ENCODE measurements at regions not wholly inside any gene's neighbourhood (a gene's known extent, or its start where the extent isn't known, plus 50 kb on each side); places are given as distances from the start of the nearest gene placed in this dataset.
"Not testable (repeated sequence)": the region's sequence is repeated elsewhere in the genome, so short reads cannot be mapped to it uniquely, and the experiment has no call there.

GRCh38 chr2:10183146-10183675 lies 60.7 kb downstream of the RRM2 start:
- DNase-seq = no peak

- no peak for DNase-seq
These were observed 61.9 kb downstream of the RRM2 start for GRCh38 chr2:10184421-10184820.

- DNase-seq = no peak
These were observed 62.5 kb downstream of the RRM2 start for GRCh38 chr2:10185046-10185445.

- no peak for DNase-seq
These were observed 63.2 kb downstream of the RRM2 start for GRCh38 chr2:10185755-10186154.

- DNase-seq = no peak
These were observed 64.5 kb downstream of the RRM2 start for GRCh38 chr2:10186868-10187535.

GRCh38 chr2:10187661-10188060 lies 65.1 kb downstream of the RRM2 start:
- DNase-seq = no peak

GRCh38 chr2:10188211-10188610 lies 65.7 kb downstream of the RRM2 start:
- peak; percentile 68 for DNase-seq

GRCh38 chr2:10188729-10189305 lies 66.3 kb downstream of the RRM2 start:
- DNase-seq = no peak

GRCh38 chr2:10190255-10190654 lies 67.7 kb downstream of the RRM2 start:
- DNase-seq = no peak

- DNase-seq = no peak
These were observed 68.4 kb downstream of the RRM2 start for GRCh38 chr2:10190737-10191532.

- DNase-seq = no peak
These were observed 69.0 kb downstream of the RRM2 start for GRCh38 chr2:10191554-10191953.

- DNase-seq = no peak
These were observed 70.0 kb downstream of the RRM2 start for GRCh38 chr2:10192392-10193015.

GRCh38 chr2:10193276-10193795 lies 70.8 kb downstream of the RRM2 start:
- no peak for DNase-seq

- DNase-seq = no peak
These were observed 71.6 kb downstream of the RRM2 start for GRCh38 chr2:10193851-10194820.

GRCh38 chr2:10195278-10196109 lies 73.0 kb downstream of the RRM2 start:
- DNase-seq = no peak

GRCh38 chr2:10196110-10196892 lies 73.8 kb downstream of the RRM2 start:
- no peak for DNase-seq

GRCh38 chr2:10196948-10197696 lies 74.6 kb downstream of the RRM2 start:
- no peak for DNase-seq

- no peak for DNase-seq
These were observed 75.1 kb downstream of the RRM2 start for GRCh38 chr2:10197697-10198076.

GRCh38 chr2:10198482-10198881 lies 75.9 kb downstream of the RRM2 start:
- not testable (repeated sequence) for DNase-seq
